Gastroesophageal sphincter (tissue), 4 donors: ENCODE measurements at regions not wholly inside any gene's neighbourhood (a gene's known extent, or its start where the extent isn't known, plus 50 kb on each side); places are given as distances from the start of the nearest gene placed in this dataset.

ENCODE experiments used
- ATAC-seq: fragments of 150-250 bp; one replicate; pipeline ENCODE4 v1.9.1; 2016; ENCODE audit warnings: mild to moderate bottlenecking, moderate library complexity
- H3K27ac ChIP-seq, 4 donors: fragments of 200-600 bp; sonication (generic) in 3 of 4; 1 replicate in 3 of 4; 2 replicates in 1 of 4; pipeline ENCODE4 v1.5.1; 2016 to 2019
- H3K27me3 ChIP-seq: fragments of 200-600 bp; sonication (generic); one replicate; pipeline ENCODE4 v1.5.1; 2019
- H3K36me3 ChIP-seq, 2 donors: fragments of 200-600 bp; sonication (generic); one replicate each; pipeline ENCODE4 v1.5.1; 2019; ENCODE audit warnings: control low read depth in 1 of 2
- H3K4me1 ChIP-seq, 3 donors: fragments of 200-600 bp; sonication (generic); 1 replicate in 2 of 3; 2 replicates in 1 of 3; pipeline ENCODE4 v1.5.1; 2016 to 2019; ENCODE audit warnings: control low read depth in 2 of 3
- H3K4me3 ChIP-seq, 2 donors: fragments of 200-600 bp; sonication (generic); one replicate each; pipeline ENCODE4 v1.5.1; 2019; ENCODE audit warnings: mild to moderate bottlenecking in 1 of 2, moderate library complexity in 1 of 2
- H3K9me3 ChIP-seq, 3 donors: fragments of 200-600 bp; sonication (generic); one replicate each; pipeline ENCODE4 v1.5.1; 2017 to 2019; ENCODE audit warnings: control low read depth in 2 of 3
- CTCF ChIP-seq, 4 experiments: fragments of 200-600 bp in 2 of 4; fragments of 450-650 bp in 2 of 4; sonication (generic) in 1 of 4; IDR thresholded peaks; one replicate each; pipeline ENCODE4 v1.5.1; 2017 to 2019; ENCODE audit warnings: antibody characterized with exemption in 4 of 4, mild to moderate bottlenecking in 2 of 4, moderate library complexity in 2 of 4
- EP300 ChIP-seq: sonication (generic); formaldehyde crosslinking; IDR thresholded peaks from one replicate; pipeline ENCODE4 v1.6.1; 2017; ENCODE audit warnings: antibody characterized with exemption, mild to moderate bottlenecking
- POLR2A ChIP-seq, 2 donors: fragments of 450-650 bp; IDR thresholded peaks; one replicate each; pipeline ENCODE4 v1.6.1; 2017; ENCODE audit warnings: antibody characterized with exemption in 2 of 2, mild to moderate bottlenecking in 2 of 2, moderate library complexity in 1 of 2
- POLR2AphosphoS5 ChIP-seq: sonication (generic); formaldehyde crosslinking; IDR thresholded peaks from one replicate; pipeline ENCODE4 v1.6.1; 2017; ENCODE audit warnings: antibody characterized with exemption
- WGBS, 2 donors: methylation state at CpG; one replicate each; pipeline ENCODE4 v1.1.5; 2018; ENCODE audit warnings: low coverage in 1 of 2; 5-methylcytosine and 5-hydroxymethylcytosine counted together

- no peak for ATAC-seq
- Histone ChIP-seq H3K9me3 (no peaks in the 10 kb centered on the region), H3K4me3 (no peak overlapping the region), H3K4me1 (peaks cover 6 to 49% (median 20%) of the 10 kb centered on the region in 3 donors), H3K36me3 (no peaks in the 10 kb centered on the region), H3K27me3 (no peaks in the 10 kb centered on the region), H3K27ac (peak overlapping the region in 1 of 4 donors; percentile 43)
- no peak for TF ChIP-seq POLR2AphosphoS5
- TF ChIP-seq EP300 = no peak
- TF ChIP-seq POLR2A (IDR thresholded peaks at IDR 0.05) = no peak
- TF ChIP-seq CTCF (IDR thresholded peaks at IDR 0.05) = no peak
- 90 to 91% methylated on average over 2 to 3 of the region's 3 CpGs for WGBS, 2 donors
Measured at GRCh38 chr15:35309886-35310285, 224.8 kb upstream of the NANOGP8 start.

- H3K4me1 ChIP-seq = peaks cover 6 to 49% (median 20%) of the 10 kb centered on the region in 3 donors
- TF ChIP-seq CTCF (IDR thresholded peaks at IDR 0.05) (no peak), POLR2AphosphoS5 (no peak), EP300 (no peak), POLR2A (IDR thresholded peaks at IDR 0.05) (no peak)
- H3K9me3 ChIP-seq = no peaks in the 10 kb centered on the region
- peak overlapping the region in 3 of 4 donors; percentile 6 to 43 (median 25) for H3K27ac ChIP-seq
- ATAC-seq = peak; percentile 24
- WGBS, 2 donors = 10% methylated on average over 2 of the region's 2 CpGs
- H3K4me3 ChIP-seq = no peak overlapping the region
- H3K27me3 ChIP-seq = no peaks in the 10 kb centered on the region
- no peaks in the 10 kb centered on the region for H3K36me3 ChIP-seq
Measured at GRCh38 chr15:35308802-35309201, 223.7 kb upstream of the NANOGP8 start.

GRCh38 chr15:35307676-35308075, 222.6 kb upstream of the NANOGP8 start:
- whole genome bisulfite sequencing, 2 donors = 92 to 100% methylated on average over 1 of the region's 1 CpG
- Histone ChIP-seq H3K4me3 (no peak overlapping the region), H3K9me3 (no peaks in the 10 kb centered on the region), H3K36me3 (no peaks in the 10 kb centered on the region), H3K4me1 (peaks cover 6 to 46% (median 20%) of the 10 kb centered on the region in 3 donors), H3K27ac (peak overlapping the region in 2 of 4 donors; percentile 6 to 63), H3K27me3 (no peaks in the 10 kb centered on the region)
- ATAC-seq = no peak
- TF ChIP-seq CTCF (IDR thresholded peaks at IDR 0.05) = no peak
- TF ChIP-seq EP300 = no peak
- no peak for TF ChIP-seq POLR2A (IDR thresholded peaks at IDR 0.05)
- no peak for TF ChIP-seq POLR2AphosphoS5

- H3K36me3 ChIP-seq = no peaks in the 10 kb centered on the region
- no peaks in the 10 kb centered on the region for H3K9me3 ChIP-seq
- peak overlapping the region; percentile 34 to 64 (median 50) for H3K27ac ChIP-seq
- H3K27me3 ChIP-seq = no peaks in the 10 kb centered on the region
- no peak for TF ChIP-seq POLR2A (IDR thresholded peaks at IDR 0.05)
- TF ChIP-seq EP300 = no peak
- TF ChIP-seq POLR2AphosphoS5 = no peak
- TF ChIP-seq CTCF (IDR thresholded peaks at IDR 0.05) = no peak
- ATAC-seq = no peak
- H3K4me3 ChIP-seq = no peak overlapping the region
- 42 to 45% methylated on average over 1 of the region's 1 CpG for WGBS, 2 donors
- peaks cover 6 to 40% (median 20%) of the 10 kb centered on the region in 3 donors for H3K4me1 ChIP-seq
Measured at GRCh38 chr15:35307026-35307425, 221.9 kb upstream of the NANOGP8 start.

GRCh38 chr15:35306361-35306981, 221.4 kb upstream of the NANOGP8 start:
- peak; percentile 55 for ATAC-seq
- no peak for TF ChIP-seq EP300
- TF ChIP-seq CTCF (IDR thresholded peaks at IDR 0.05) = no peak
- no peak for TF ChIP-seq POLR2A (IDR thresholded peaks at IDR 0.05)
- no peak for TF ChIP-seq POLR2AphosphoS5
- Histone ChIP-seq H3K9me3 (no peaks in the 10 kb centered on the region), H3K4me3 (no peak overlapping the region), H3K27ac (peak overlapping the region; percentile 34 to 64 (median 50)), H3K27me3 (no peaks in the 10 kb centered on the region), H3K36me3 (no peaks in the 10 kb centered on the region), H3K4me1 (peaks cover 6 to 39% (median 20%) of the 10 kb centered on the region in 3 donors)
- WGBS, 2 donors = 31 to 46% methylated on average over 4 of the region's 4 CpGs
